ENCODE measurements at regions not wholly inside any gene's neighbourhood (a gene's known extent, or its start where the extent isn't known, plus 50 kb on each side); places are given as distances from the start of the nearest gene placed in this dataset.

GRCh38 chr19:30752876-30753275 is 380.7 kb downstream of the ZNF536 start:
- FAIRE-seq, result no peak
- DNase-seq (ENCODE audit: low spot score), result no peak

GRCh38 chr19:30752201-30752600 is 380.0 kb downstream of the ZNF536 start:
- DNase-seq (ENCODE audit: low spot score), result no peak
- no peak for FAIRE-seq

DNA sequence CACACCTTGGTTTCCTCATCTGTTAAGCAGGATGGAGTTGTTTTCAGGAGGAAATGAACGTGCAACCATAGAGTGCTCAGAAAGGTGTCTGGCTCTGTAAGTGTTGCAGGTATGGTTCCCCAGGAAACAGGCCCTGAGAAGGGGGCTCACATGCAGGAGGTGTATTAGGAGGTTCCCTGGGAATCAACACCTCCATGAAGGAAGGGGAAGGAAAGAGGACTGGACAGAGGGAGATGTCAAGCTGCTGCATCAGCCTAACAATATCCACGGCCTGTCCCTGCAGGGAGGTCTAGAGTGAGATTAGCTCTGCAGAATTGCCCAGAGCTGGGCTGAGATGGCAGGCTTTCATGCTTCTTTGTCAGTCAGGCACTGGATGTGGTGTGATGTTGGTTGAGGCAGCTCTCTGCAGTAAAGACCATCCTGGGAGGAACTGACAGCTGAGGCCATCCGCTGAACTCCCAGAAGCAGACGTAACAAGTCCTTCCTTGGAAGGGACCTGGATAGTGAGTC is 373.3 kb downstream of the ZNF536 start:
- FAIRE-seq (no peak), DNase-seq (ENCODE audit: low spot score) (no peak)

GRCh38 chr19:30744741-30745475 is 372.7 kb downstream of the ZNF536 start:
- no peak for DNase-seq (ENCODE audit: low spot score)
- FAIRE-seq, result no peak

DNA sequence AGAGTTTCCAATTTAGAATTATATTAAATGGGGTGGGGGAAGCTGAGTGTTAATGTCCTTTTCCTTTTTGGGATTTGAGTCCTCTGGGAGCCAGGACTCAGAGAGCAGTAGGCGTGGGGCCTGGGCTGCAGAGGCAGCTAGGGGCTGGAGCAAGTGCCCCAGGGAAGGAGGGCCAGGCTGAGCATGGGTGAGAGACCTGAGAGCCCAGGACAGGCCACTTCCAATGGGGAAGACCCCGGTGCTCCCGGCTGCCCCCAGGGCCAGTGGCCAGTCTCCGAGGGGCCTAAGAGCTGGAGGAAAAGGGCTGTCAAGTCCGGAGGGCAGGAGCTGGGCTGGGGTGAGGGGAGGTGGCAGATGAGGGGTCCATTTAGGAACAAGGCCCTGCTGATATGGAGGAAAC is 371.5 kb downstream of the ZNF536 start:
- FAIRE-seq, result no peak
- DNase-seq (ENCODE audit: low spot score), result no peak

- DNase-seq (ENCODE audit: low spot score) (no peak), FAIRE-seq (no peak)
Observed at GRCh38 chr19:30743011-30743410, 370.8 kb downstream of the ZNF536 start.

DNA sequence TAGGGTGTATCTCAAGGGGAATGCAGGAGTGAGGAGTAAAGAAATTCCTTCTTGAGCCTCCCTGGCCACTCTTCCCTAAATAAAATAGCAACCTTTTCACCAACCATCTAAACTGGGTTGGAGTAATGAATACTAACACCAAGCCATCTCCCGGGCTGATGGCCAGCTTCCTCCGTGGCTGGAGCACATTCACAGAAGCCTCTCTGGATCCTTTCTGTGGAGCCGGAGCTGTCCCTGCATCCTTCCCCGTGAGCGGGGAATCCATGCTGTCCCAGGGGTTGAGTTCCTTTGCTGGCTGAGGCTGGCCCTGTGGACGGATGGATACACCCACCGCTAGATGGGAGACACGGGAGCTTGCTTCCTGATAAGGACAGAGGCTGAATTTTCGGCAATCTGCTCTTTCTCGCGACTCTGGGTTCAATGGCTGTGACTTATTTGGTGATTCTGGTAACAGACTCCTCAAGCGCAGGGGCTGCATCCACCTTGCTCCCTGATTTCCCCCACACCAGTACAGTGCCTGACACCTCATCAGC is 370.3 kb downstream of the ZNF536 start:
- no peak for DNase-seq (ENCODE audit: low spot score)

DNA sequence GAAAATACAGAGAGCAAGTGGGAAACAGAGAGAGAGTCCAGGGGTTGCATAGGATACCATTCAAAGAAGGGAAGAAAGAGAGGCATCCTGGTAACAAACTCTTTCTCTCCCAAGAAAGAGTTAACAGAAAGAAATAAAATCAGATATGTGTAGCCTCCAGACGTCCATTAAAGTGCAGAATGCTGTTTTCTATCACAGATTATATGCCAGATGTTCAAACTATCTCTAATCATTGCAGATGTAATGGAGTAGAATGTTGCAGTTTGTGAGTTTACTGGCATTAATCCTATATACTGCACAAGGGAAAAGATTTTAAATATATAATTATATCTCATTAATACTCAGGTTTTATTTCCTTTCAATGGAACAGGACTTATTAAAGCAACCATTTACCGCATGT is 369.4 kb downstream of the ZNF536 start:
- FAIRE-seq (no peak), DNase-seq (ENCODE audit: low spot score) (no peak)

More for the DNA sequence above, 370.3 kb downstream of the ZNF536 start:
- no peak for FAIRE-seq

DNA sequence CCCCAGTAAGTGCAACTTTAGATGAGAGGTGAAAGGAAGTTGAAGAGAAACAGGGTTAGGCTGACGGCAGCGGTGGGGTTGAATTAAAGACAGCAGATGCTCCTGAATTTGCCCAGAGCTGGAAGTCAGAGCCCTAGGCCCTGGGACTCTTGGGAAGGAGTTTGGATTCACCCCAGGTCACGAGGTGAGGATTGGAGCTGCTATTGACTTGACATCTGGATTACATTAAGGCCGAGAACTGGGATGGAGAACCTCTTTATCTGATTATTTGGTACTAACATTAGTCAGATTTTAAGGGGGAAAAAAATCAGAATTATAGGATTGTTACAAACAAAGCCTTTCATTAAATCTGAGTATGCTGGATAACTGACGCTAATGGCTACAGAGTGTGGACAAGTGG is 367.2 kb downstream of the ZNF536 start:
- DNase-seq (ENCODE audit: low spot score) (no peak), FAIRE-seq (no peak)

DNA sequence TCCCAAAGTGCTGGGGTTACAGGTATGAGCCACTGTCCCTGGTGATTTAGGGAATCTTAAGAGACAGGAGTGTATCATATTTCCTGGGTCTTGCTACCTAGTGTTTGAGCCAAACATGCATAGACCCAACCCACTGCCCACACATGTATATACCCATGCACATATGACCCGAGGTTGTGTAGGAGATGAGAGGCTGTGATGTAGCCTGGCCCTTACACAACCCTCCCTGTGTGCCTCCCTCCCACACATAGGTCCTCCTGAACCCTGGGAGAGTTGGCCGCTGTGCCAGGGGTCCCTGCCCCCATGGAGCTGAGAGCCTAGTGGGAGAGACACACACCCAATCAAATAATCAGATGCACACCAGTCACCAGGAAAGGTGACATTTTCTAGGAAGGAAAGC is 365.9 kb downstream of the ZNF536 start:
- no peak for DNase-seq (ENCODE audit: low spot score)
- no peak for FAIRE-seq

- no peak for FAIRE-seq
- no peak for DNase-seq (ENCODE audit: low spot score)
Observed at GRCh38 chr19:30734669-30735068, 362.5 kb downstream of the ZNF536 start.

DNA sequence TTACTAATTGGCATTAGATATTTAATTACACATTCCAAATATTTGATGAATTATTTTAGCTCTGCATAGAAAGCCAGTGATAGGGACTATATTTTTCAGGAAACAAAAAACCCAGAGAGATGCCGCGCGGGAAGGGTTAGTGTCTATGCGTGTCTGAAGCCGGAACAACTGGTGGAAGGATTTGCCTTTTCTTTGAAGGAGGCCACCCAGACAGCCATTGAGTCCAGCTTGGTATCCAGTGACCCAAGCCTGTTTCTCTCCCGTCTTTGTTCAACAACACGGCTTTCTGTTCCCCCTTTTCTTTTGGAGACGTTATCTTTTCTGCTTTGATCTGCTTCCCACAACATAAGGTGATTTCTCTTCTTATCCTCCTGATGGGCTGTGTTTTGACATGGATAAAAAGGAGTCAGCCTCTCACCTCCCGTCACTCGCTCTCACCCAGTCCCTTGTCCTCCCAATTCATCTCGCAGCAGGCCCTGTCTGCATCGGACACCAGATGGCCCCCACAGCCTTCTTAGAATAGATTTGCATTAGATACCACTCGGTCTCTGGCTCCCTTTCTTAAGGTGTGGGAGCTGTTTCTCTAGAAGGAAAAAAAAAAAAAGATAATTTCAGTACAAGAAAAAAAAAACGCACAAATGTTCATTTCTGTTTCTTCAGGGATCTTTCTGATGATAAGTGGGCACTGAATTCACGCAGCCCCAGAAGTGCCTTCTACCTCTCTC is 361.8 kb downstream of the ZNF536 start:
- DNase-seq (ENCODE audit: low spot score) (no peak), FAIRE-seq (no peak)

- FAIRE-seq (no peak), DNase-seq (ENCODE audit: low spot score) (no peak)
Observed at GRCh38 chr19:30731591-30731990, 359.4 kb downstream of the ZNF536 start.

DNA sequence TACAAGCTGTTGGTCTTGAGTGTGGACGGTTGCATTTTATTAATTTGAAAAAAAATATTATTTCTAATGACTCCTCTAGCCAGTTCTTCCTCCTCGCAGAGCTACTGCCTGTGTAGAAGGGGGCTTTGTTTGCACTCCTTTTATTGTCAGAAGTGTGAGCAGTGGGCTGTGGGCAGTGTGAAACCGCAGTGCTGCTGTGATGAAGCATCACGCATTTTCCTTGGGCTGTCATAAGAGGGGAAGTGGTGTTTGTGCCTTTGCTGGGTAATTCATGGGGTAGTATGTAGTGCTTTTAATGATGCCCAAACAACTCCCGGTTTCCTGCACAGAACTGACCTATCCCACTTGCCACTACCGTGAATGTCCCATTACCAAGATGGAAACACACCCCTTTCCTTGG is 357.3 kb downstream of the ZNF536 start:
- DNase-seq (ENCODE audit: low spot score), result no peak
- FAIRE-seq, result no peak

- no peak for FAIRE-seq
Observed at GRCh38 chr19:30722761-30723160, 350.6 kb downstream of the ZNF536 start.

DNA sequence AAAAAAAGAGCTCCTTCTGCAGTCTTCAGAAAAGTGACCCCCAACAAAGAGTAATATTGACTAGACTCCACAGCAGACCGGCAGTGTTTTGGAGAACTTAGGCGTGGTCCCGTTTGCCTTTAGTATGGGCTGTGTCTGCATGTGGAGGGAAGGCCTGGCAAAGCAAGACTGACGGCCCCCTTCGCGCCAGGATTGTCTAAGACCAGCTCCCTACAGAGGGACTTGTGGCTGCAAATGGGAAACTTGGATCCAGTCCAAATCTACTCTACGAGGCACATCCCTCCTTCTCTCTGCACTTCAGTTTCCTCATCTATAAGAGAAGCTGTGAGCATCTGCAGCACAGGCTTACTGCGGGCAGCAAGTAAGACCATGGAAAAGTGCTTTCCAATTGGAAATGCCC is 350.0 kb downstream of the ZNF536 start:
- DNase-seq (ENCODE audit: low spot score) (no peak), FAIRE-seq (no peak)

More at GRCh38 chr19:30722761-30723160, 350.6 kb downstream of the ZNF536 start:
- DNase-seq (ENCODE audit: low spot score), result no peak

GRCh38 chr19:30719999-30720345 is 347.8 kb downstream of the ZNF536 start:
- FAIRE-seq, result no peak

GRCh38 chr19:30719189-30719998 is 347.2 kb downstream of the ZNF536 start:
- DNase-seq (ENCODE audit: low spot score), result no peak
- FAIRE-seq, result no peak

More at GRCh38 chr19:30719999-30720345, 347.8 kb downstream of the ZNF536 start:
- DNase-seq (ENCODE audit: low spot score), result no peak

- FAIRE-seq (no peak), DNase-seq (ENCODE audit: low spot score) (no peak)
Observed at GRCh38 chr19:30718707-30719106, 346.5 kb downstream of the ZNF536 start.

- FAIRE-seq (no peak), DNase-seq (ENCODE audit: low spot score) (no peak)
Observed at GRCh38 chr19:30718014-30718413, 345.8 kb downstream of the ZNF536 start.

- FAIRE-seq (no peak), DNase-seq (ENCODE audit: low spot score) (no peak)
Observed at GRCh38 chr19:30717381-30717780, 345.2 kb downstream of the ZNF536 start.

Data from RCC 7860 (cell line).